DMS79 treated with DMSO at 0.1 percent for 48 hours (cell line): ENCODE measurements at regions not wholly inside any gene's neighbourhood (a gene's known extent, or its start where the extent isn't known, plus 50 kb on each side); places are given as distances from the start of the nearest gene placed in this dataset.
A peak's percentile ranks its signal among the peaks of the same experiment; 100 is the strongest.

ENCODE experiments used
- DNase-seq: peaks from one replicate; lab custom pipeline; 2025; lab: John Stamatoyannopoulos, UW

DNA sequence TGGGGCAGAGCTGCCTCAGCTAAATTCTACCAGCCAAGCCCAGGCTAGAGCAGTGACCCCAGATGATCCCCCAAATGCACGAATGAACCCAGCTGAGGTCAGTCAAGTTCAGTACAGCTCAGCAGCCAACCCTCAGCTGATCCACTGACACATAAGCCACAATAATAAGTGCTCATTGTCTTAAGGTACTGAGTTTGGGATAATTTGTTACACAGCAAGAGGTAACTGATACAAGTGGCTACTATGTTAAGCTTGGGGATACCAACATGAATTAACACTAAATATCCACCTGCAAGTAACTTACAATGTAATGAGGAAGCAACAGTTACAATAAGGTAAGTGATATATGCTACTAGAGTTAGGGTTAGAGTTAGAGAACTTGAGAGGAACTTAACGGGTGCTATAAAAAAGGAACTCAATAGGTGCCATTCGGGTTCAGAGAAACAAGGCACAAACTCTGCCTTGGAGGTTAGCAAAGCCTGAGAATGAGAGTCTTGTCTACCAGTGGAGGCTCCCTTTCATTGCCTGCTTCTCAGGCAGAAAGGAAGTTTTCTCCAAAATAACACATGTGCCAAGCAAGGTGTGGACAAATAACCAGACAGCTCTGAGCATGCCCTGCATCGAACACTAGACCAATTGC, 189.4 kb downstream of the ARL4C start:
- no peak for DNase-seq

DNA sequence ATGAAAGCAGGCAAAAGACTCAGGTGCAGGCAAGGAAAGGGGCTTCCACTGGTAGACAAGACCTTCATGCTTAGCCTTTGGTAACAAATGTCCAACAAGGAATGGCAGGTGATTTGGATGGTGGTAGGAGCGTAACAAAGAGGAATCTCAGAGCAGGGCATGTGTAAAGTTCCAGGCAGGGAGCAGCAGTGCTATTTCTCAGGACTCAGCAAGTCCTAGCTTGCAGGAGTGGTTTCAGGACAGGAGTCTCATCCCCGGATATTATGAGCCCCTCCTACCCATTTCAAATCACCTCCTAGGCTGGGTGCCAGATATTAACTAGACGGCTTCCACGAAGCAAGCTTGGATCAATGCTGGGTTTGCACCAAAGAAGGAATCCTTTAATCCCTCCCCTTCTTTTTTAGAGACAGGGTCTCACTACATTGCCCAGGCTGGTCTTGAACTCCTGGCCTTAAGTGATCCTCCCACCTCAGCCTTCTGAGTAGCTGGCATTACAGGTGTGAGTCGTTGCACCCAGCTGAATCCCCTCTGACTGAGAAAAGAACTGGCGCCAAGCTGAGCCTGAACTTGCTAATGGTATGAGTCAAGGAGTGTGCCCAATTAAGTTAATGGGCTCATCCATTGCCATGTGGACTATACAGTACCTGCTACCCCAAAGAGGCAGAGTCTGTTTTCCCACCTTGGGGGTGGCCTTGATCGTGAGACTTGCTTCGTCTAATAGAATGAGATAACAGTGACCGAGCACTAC, 190.3 kb downstream of the ARL4C start:
- no peak for DNase-seq

- DNase-seq = no peak
Observed at GRCh38 chr2:234305846-234306245, 191.0 kb downstream of the ARL4C start.

GRCh38 chr2:234304950-234305349, 191.9 kb downstream of the ARL4C start:
- no peak for DNase-seq

- DNase-seq = no peak
Observed at GRCh38 chr2:234302664-234302991, 194.3 kb downstream of the ARL4C start.

GRCh38 chr2:234300932-234301823, 195.7 kb downstream of the ARL4C start:
- DNase-seq = no peak

DNA sequence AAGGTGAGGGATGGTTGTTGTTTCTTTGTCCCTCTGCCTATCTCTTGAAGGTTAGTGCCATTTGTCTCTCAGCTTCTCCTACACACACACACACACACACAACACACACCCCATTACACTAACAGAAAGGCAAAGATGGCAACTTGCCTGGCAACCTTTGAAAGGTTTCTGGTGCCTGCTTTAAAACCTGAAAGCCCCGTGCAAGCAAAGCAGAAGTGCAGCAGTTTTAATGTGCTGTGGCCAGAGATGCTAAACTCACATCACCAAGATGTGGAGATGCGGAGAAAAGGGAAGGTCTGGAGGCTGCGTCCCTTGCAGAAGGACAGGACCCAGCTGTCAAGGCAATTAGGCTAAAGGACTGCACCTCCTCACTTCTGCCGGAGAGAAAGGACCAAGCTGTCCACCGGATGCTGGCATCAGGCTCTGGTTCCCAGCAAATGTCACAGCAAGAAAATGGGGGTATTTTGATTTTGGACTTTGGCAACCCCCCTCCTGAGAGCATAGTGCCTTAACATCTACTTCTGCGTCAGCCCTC, 196.4 kb downstream of the ARL4C start:
- DNase-seq = no peak

GRCh38 chr2:234298918-234299317, 198.0 kb downstream of the ARL4C start:
- no peak for DNase-seq

GRCh38 chr2:234296991-234297390, 199.9 kb downstream of the ARL4C start:
- no peak for DNase-seq

GRCh38 chr2:234293973-234294372, 202.9 kb downstream of the ARL4C start:
- DNase-seq = no peak

DNA sequence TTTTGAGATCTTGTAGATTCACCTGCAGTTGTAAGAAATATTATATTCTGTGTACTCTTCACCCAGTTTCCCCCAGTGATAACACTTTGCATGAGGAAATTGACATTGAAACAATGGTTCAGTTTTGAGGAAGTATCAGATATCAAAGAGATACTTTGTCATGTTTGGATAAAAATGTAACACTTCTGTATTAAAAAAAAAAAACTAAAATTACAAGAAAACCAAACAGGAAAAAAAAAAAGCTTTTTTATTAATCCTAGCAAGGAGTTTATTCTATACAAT, 204.0 kb downstream of the ARL4C start:
- no peak for DNase-seq

GRCh38 chr2:234292205-234292961, 204.5 kb downstream of the ARL4C start:
- DNase-seq = no peak

DNA sequence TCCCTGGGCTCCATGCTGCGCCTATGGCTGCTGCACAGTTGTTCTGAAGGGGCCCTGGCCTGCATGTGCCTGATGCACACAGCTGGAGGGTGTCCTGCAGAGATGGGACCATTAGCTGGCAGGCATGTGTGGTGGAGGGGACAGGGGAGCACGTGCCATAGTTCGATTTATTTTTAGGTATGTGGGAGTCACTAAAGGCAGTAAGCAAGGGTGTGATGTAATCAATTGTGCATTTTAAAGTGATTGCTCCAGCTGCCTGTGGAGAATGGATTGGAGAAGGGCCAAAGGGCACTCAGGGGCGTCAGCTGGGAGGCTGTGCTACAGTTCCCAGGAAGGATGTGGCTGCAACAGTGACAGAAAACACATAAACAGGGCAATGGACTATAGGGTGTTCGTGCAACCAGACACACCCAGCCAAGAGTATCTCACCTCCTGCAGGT, 205.1 kb downstream of the ARL4C start:
- peak; percentile 71 for DNase-seq

- DNase-seq = no peak
Observed at GRCh38 chr2:234290671-234291070, 206.2 kb downstream of the ARL4C start.

GRCh38 chr2:234289834-234290590, 206.9 kb downstream of the ARL4C start:
- no peak for DNase-seq

- DNase-seq = no peak
Observed at GRCh38 chr2:234288974-234289455, 207.9 kb downstream of the ARL4C start.

DNA sequence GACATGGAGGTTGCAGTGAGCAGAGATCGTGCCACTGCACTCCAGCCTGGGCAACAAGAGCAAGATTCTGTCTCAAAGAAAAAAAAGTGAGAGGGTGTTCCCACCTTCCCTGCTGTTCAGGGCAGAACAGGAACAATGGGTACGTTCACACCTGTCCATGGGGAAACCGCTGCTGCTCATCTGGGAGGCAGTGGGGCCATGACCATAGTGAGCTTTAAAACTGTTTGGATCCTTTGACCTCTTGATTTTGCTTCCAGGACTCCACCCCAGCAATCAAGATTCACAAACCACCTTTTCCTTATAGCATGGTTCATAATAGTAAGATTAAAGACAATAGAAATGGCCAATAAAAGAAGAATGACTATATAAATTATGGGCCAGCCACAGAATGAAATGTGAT, 209.2 kb downstream of the ARL4C start:
- no peak for DNase-seq

DNA sequence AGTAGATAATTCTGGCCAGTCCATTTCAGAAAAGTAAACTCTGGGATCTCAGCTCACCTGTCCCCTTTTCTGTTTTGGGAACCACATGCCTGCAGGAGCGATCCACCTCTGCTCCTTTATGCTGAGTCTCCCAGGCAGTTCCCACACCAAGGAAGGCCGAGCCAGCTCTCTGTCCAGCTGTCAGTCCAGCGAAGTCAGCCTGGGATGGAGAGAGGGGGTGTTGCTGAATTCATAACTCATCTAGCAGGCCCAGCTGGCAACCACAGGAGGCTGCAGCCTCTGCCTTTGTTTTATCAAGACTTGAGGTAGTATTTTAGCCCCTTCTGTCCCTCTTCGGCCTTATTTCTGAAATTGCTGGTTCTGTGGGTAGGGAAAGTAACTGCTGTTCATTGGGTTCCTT, 209.9 kb downstream of the ARL4C start:
- no peak for DNase-seq

- DNase-seq = no peak
Observed at GRCh38 chr2:234286118-234286598, 210.7 kb downstream of the ARL4C start.

GRCh38 chr2:234285541-234285940, 211.3 kb downstream of the ARL4C start:
- DNase-seq = no peak

DNA sequence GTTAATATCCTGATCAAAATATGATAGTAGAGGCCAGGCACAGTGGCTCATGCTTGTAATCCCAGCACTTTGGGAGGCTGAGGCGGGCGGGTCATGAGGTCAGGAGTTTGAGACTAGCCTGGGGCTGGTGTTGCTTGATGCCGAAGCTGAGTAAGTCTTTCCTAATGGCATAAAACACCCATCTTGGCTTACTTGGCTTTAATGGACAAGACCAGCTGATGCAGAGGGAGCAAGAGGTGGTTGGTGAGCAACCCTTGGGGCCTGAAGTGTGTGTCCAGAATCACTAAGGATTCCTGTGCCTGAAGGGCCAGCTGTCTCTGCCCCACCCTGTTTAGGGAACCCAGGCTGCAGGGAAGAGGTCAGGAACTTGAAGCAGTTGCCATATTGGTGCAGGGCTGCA, 217.2 kb downstream of the ARL4C start:
- no peak for DNase-seq
